HG02885 (cell line): ENCODE measurements at regions not wholly inside any gene's neighbourhood (a gene's known extent, or its start where the extent isn't known, plus 50 kb on each side); places are given as distances from the start of the nearest gene placed in this dataset.
"Not testable (repeated sequence)": the region's sequence is repeated elsewhere in the genome, so short reads cannot be mapped to it uniquely, and the experiment has no call there.

Experiments
- ATAC-seq: cut with Tn5 transposase; IDR thresholded peaks from one replicate; pipeline ENCODE4 v1.9.1; 2021; ENCODE audit warnings: mild to moderate bottlenecking; ENCODE audit not compliant: unreplicated experiment, poor library complexity

- ATAC-seq = not testable (repeated sequence)
Measured at GRCh38 chr1:120282744-120283464, 106.6 kb upstream of the SEC22B start.

- ATAC-seq = not testable (repeated sequence)
Measured at GRCh38 chr1:120278259-120278610, 101.9 kb upstream of the SEC22B start.

- not testable (repeated sequence) for ATAC-seq
Measured at GRCh38 chr1:120277428-120278258, 101.3 kb upstream of the SEC22B start.

- not testable (repeated sequence) for ATAC-seq
Measured at GRCh38 chr1:120276710-120277109, 100.4 kb upstream of the SEC22B start.

GRCh38 chr1:120274438-120274837 is 98.1 kb upstream of the SEC22B start:
- not testable (repeated sequence) for ATAC-seq

GRCh38 chr1:120273363-120273762 is 97.0 kb upstream of the SEC22B start:
- not testable (repeated sequence) for ATAC-seq

GRCh38 chr1:120272242-120272641 is 95.9 kb upstream of the SEC22B start:
- ATAC-seq = not testable (repeated sequence)

- not testable (repeated sequence) for ATAC-seq
Measured at GRCh38 chr1:120271561-120272221, 95.4 kb upstream of the SEC22B start.

GRCh38 chr1:120267894-120268551 is 91.7 kb upstream of the SEC22B start:
- ATAC-seq = not testable (repeated sequence)

- not testable (repeated sequence) for ATAC-seq
Measured at GRCh38 chr1:120264564-120264963, 88.2 kb upstream of the SEC22B start.

GRCh38 chr1:120262791-120263751 is 86.8 kb upstream of the SEC22B start:
- ATAC-seq = not testable (repeated sequence)

- ATAC-seq = not testable (repeated sequence)
Measured at GRCh38 chr1:120257778-120258105, 81.4 kb upstream of the SEC22B start.

- not testable (repeated sequence) for ATAC-seq
Measured at GRCh38 chr1:120257064-120257777, 80.9 kb upstream of the SEC22B start.

GRCh38 chr1:120250756-120251155 is 74.4 kb upstream of the SEC22B start:
- ATAC-seq = not testable (repeated sequence)

- ATAC-seq = not testable (repeated sequence)
Measured at GRCh38 chr1:120248726-120249427, 72.6 kb upstream of the SEC22B start.

GRCh38 chr1:120248203-120248602 is 71.9 kb upstream of the SEC22B start:
- ATAC-seq = not testable (repeated sequence)

- not testable (repeated sequence) for ATAC-seq
Measured at GRCh38 chr1:120243867-120244266, 67.5 kb upstream of the SEC22B start.

- not testable (repeated sequence) for ATAC-seq
Measured at GRCh38 chr1:120242582-120242981, 66.3 kb upstream of the SEC22B start.
